ENCODE measurements at regions not wholly inside any gene's neighbourhood (a gene's known extent, or its start where the extent isn't known, plus 50 kb on each side); places are given as distances from the start of the nearest gene placed in this dataset.

DNA sequence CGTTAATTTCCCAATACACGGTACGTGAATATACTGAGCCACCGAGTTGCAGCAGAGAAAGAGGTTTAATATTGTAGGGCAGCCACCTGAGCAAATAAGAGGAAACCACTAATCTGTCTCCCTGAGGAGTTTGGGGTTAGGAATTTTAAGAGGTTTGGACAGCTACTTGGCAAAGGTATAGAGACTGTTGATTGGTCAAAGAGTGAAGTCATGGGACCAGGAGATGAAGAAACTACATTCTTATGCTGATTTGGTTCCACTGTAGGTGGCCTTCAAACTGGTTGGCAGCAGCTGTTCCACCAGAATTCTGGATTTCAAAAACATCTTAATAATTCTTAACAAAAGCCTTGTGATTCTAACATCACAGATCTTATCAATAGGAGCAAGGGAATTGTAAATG lies 485.4 kb upstream of the PRMT6 start:
- FAIRE-seq (no peak), ATAC-seq (no peak), DNase-seq (ENCODE audit: low spot score) (no peak)
- intact Hi-C loops (cut with micrococcal nuclease; ENCODE audit: unreplicated experiment) (no loop called here), in situ Hi-C loops (cut with HindIII; ENCODE audit: extremely low pct_ligation_motif_present, low pct_unique_long_range_greater_than_20kb) (no loop called here)
- no peak overlapping the region for H3K27ac ChIP-seq (ENCODE audit: extremely low read length, insufficient read depth, low read length)
- H3K4me2 ChIP-seq (ENCODE audit: low read depth, low read length) = no peak overlapping the region
- POLR2A ChIA-PET = no interaction called here
- H2AFZ ChIP-seq (ENCODE audit: low read length) = no peak overlapping the region
- H4K20me1 ChIP-seq (ENCODE audit: insufficient read depth, low read length) = no peaks in the 10 kb centered on the region
- no peaks in the 10 kb centered on the region for H3K27me3 ChIP-seq (ENCODE audit: control insufficient read depth in 1 of 2, insufficient read depth in 2 of 2, low read length in 2 of 2)
- BruUV-seq (replicated peaks) = no TSS peak
- H3K79me2 ChIP-seq (ENCODE audit: insufficient read depth, low read length) = no peaks in the 10 kb centered on the region
- H3K4me1 ChIP-seq (ENCODE audit: insufficient read depth, low read length) = no peaks in the 10 kb centered on the region
- 40% methylated on average over 4 of the region's 4 CpGs for WGBS (ENCODE audit: low lambda C conversion rate)
- no peak overlapping the region for H3K9ac ChIP-seq (ENCODE audit: insufficient read depth, low read depth, low read length)
- CTCF ChIA-PET (ENCODE audit: low intra/inter-chr PET ratio, low total read pairs) = no interaction called here
- no peak for TF ChIP-seq ZNF552 (CRISPR knock-in tag; IDR thresholded peaks at IDR 0.05; ENCODE audit: borderline replicate concordance)
- no peak for TF ChIP-seq ZFP62 (CRISPR knock-in tag; IDR thresholded peaks at IDR 0.05)
- TF ChIP-seq ZNF484 (CRISPR knock-in tag; IDR thresholded peaks at IDR 0.05; ENCODE audit: borderline replicate concordance, low read depth) = no peak
- TF ChIP-seq, protein P1, sequence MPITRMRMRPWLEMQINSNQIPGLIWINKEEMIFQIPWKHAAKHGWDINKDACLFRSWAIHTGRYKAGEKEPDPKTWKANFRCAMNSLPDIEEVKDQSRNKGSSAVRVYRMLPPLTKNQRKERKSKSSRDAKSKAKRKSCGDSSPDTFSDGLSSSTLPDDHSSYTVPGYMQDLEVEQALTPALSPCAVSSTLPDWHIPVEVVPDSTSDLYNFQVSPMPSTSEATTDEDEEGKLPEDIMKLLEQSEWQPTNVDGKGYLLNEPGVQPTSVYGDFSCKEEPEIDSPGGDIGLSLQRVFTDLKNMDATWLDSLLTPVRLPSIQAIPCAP (CRISPR knock-in tag; IDR thresholded peaks at IDR 0.05; ENCODE audit: low read depth) = no peak
- TF ChIP-seq HMGA1 (CRISPR knock-in tag; conservative IDR thresholded peaks at IDR 0.05) = no peak
- no peak for TF ChIP-seq HMGXB4 (CRISPR knock-in tag; IDR thresholded peaks at IDR 0.05; ENCODE audit: borderline replicate concordance in 1 of 2, low read depth in 1 of 2)
- TF ChIP-seq RORA (CRISPR knock-in tag; IDR thresholded peaks at IDR 0.05) = no peak
- no peak for TF ChIP-seq NR1H2 (CRISPR knock-in tag; IDR thresholded peaks at IDR 0.05; ENCODE audit: borderline replicate concordance, low read depth)
- no peak for TF ChIP-seq ZNF431 (CRISPR knock-in tag; IDR thresholded peaks at IDR 0.05; ENCODE audit: borderline replicate concordance, low read depth)
- no peak for TF ChIP-seq ZKSCAN8 (CRISPR knock-in tag; IDR thresholded peaks at IDR 0.05; ENCODE audit: borderline replicate concordance)
- no peak for TF ChIP-seq ZBTB7B (CRISPR knock-in tag; IDR thresholded peaks at IDR 0.05)
- TF ChIP-seq AKAP8 (CRISPR knock-in tag; IDR thresholded peaks at IDR 0.05) = no peak
- no peaks in the 10 kb centered on the region for H3K36me3 ChIP-seq (replicated peaks in 1 of 2; ENCODE audit: control insufficient read depth in 1 of 2, insufficient read depth in 2 of 2, low read length in 2 of 2)
- no peak overlapping the region for H3K4me3 ChIP-seq (replicated peaks in 1 of 3; ENCODE audit: insufficient read depth in 1 of 3, low read depth in 2 of 3, low read length in 3 of 3)
- H3K9me3 ChIP-seq (ENCODE audit: low read length) = peaks cover 72% of the 10 kb centered on the region
